ENCODE measurements at regions not wholly inside any gene's neighbourhood (a gene's known extent, or its start where the extent isn't known, plus 50 kb on each side); places are given as distances from the start of the nearest gene placed in this dataset.
"Not testable (repeated sequence)": the region's sequence is repeated elsewhere in the genome, so short reads cannot be mapped to it uniquely, and the experiment has no call there.

DNA sequence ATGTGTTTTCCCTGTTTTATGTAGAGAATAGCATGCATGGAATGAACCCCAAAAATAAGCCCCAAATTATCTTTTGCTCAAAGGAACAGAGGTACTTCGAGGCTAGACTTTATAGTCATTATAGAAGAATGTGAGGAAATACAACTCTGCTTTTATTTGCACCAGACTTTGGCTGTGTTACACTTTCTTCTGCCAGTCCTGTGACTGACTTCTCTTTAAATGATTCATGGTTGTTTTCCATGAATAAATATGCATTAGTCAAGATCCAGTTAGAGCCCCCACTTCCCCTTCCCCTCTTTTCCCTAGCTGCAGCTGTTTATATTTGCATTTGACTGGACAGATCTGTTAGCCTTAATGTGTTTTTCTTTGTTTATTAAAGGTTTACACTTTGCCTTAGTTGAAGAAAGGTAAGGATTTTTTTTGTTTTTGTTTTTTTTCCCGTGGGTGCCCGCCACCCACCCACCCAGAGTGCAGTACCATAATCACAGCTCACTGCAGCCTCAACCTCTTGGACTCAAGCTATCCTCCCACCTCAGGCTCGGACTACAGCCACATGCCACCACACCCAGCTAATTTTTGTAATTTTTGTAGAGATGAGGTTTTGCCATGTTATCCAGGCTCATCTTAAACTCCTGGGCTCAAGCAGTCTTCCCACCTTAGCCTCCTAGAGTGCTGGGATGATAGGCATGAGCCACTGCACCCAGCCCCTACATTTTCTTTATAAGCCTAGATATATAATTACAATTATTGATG, 152.6 kb downstream of the CYB561 start:
- no peaks in the 10 kb centered on the region for H3K27me3 ChIP-seq (ENCODE audit: control insufficient read depth, insufficient read depth, low read length)
- no peak overlapping the region for H3K4me3 ChIP-seq (ENCODE audit: low read depth, low read length)
- TF ChIP-seq, protein P1, sequence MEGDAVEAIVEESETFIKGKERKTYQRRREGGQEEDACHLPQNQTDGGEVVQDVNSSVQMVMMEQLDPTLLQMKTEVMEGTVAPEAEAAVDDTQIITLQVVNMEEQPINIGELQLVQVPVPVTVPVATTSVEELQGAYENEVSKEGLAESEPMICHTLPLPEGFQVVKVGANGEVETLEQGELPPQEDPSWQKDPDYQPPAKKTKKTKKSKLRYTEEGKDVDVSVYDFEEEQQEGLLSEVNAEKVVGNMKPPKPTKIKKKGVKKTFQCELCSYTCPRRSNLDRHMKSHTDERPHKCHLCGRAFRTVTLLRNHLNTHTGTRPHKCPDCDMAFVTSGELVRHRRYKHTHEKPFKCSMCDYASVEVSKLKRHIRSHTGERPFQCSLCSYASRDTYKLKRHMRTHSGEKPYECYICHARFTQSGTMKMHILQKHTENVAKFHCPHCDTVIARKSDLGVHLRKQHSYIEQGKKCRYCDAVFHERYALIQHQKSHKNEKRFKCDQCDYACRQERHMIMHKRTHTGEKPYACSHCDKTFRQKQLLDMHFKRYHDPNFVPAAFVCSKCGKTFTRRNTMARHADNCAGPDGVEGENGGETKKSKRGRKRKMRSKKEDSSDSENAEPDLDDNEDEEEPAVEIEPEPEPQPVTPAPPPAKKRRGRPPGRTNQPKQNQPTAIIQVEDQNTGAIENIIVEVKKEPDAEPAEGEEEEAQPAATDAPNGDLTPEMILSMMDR (IDR thresholded peaks at IDR 0.05; ENCODE audit: insufficient read depth, low read depth, low read length), result no peak
- peak; percentile 55 for DNase-seq (ENCODE audit: low read depth)
- no peaks in the 10 kb centered on the region for H3K36me3 ChIP-seq (ENCODE audit: control insufficient read depth, insufficient read depth, low read length)
- POLR2A ChIA-PET, result no interaction called here
- CTCF ChIA-PET, result interaction anchor here (1.4 kb wide), 1 partner anchor 12 kb away, joined by 3 read pairs; no protein-coding TSS in a partner anchor

DNA sequence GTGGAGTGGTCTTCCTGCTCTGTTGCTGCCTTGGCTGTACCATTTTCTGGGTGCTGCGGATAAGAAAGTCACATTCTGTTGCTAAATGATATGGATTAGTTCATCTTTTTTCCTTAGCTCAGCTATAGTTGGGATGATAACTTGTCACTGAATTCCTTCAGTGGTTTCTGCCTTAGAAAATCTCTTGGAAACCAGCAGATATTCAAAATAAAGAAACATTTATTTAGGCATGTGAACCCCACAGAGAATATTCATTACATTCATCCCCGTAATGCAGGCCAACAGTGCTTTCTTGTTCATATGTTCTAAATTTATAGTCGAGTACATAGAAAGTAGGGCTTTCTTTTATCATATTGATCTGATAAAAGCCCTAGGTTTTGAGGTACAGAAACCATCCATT, 151.3 kb downstream of the CYB561 start:
- TF ChIP-seq, protein P1 (IDR thresholded peaks at IDR 0.05; ENCODE audit: insufficient read depth, low read depth, low read length), result no peak
- Histone ChIP-seq H3K36me3 (ENCODE audit: control insufficient read depth, insufficient read depth, low read length) (no peaks in the 10 kb centered on the region), H3K4me3 (ENCODE audit: low read depth, low read length) (no peak overlapping the region), H3K27me3 (ENCODE audit: control insufficient read depth, insufficient read depth, low read length) (no peaks in the 10 kb centered on the region)
- CTCF ChIA-PET, result interaction anchor here (1.6 kb wide), 1 partner anchor 13 kb away, joined by 4 read pairs; no protein-coding TSS in a partner anchor
- no peak for DNase-seq (ENCODE audit: low read depth)
- POLR2A ChIA-PET, result no interaction called here

DNA sequence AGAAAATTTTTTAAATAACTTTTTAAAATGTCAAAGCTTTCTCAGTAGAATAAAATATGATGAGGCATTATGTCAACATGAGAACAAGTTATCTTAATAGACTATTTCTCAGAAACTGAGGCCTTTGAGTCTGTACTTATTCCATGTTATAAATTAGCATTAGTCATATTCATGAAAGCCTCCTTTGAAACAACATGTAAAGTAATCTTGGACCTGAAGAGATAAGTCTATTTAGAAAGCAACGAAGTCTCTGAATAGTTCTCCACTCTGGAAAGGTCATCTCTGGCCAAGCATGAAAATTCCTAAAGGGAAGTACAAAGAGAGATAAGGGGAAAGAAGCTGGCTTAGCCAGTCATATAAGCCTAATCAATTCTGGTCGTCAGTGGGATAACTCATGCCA, 150.8 kb downstream of the CYB561 start:
- ChIA-PET CTCF (interaction anchor here (1.6 kb wide), 1 partner anchor 13 kb away, joined by 4 read pairs; no protein-coding TSS in a partner anchor), POLR2A (interaction anchor here (0.9 kb wide), 1 partner anchor 14 kb away, joined by 3 read pairs; no protein-coding TSS in a partner anchor)
- H3K4me3 ChIP-seq (ENCODE audit: low read depth, low read length), result no peak overlapping the region
- no peaks in the 10 kb centered on the region for H3K36me3 ChIP-seq (ENCODE audit: control insufficient read depth, insufficient read depth, low read length)
- no peak for DNase-seq (ENCODE audit: low read depth)
- TF ChIP-seq, protein P1 (IDR thresholded peaks at IDR 0.05; ENCODE audit: insufficient read depth, low read depth, low read length), result no peak
- no peaks in the 10 kb centered on the region for H3K27me3 ChIP-seq (ENCODE audit: control insufficient read depth, insufficient read depth, low read length)

DNA sequence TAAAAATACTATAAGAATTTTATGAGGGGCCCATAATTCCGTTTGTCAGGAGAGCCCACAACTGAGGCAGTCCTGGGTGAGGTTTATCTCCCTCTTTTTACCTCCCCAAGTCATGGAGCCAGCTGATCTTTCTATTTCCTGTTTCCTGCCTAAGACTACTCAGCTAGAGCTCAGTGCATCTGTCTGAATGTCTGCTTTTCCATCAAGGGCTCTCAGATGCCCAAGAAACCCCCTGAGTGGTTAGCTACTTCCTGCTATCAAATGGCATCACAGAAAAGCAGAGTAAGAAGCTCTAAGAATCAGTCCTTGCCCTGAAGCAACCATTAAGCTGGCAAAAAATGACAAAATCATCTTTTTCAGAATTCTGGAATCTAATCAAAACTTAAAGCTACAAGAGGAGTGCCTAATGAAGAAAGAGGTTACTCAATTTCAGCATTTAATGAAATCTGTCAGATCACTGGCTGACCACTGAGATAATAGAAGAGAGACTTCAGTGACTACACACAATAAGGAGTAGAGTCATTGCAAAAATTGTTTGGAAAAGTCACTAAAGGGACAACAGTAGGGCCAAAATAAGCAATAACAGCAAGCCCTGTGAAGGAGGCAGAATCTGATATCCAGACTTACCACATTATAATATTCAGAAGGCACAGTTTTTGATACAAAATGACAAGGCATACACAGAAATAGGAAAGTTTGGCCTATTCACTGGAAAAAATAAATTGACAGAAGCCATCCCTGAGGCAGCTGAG, 150.1 kb downstream of the CYB561 start:
- Histone ChIP-seq H3K4me3 (ENCODE audit: low read depth, low read length) (no peak overlapping the region), H3K36me3 (ENCODE audit: control insufficient read depth, insufficient read depth, low read length) (no peaks in the 10 kb centered on the region), H3K27me3 (ENCODE audit: control insufficient read depth, insufficient read depth, low read length) (no peaks in the 10 kb centered on the region)
- TF ChIP-seq, protein P1 (IDR thresholded peaks at IDR 0.05; ENCODE audit: insufficient read depth, low read depth, low read length), result no peak
- DNase-seq (ENCODE audit: low read depth), result no peak
- ChIA-PET POLR2A (interaction anchor here (0.9 kb wide), 1 partner anchor 14 kb away, joined by 3 read pairs; no protein-coding TSS in a partner anchor), CTCF (interaction anchor here (1.6 kb wide), 1 partner anchor 12 kb away, joined by 4 read pairs; no protein-coding TSS in a partner anchor)

DNA sequence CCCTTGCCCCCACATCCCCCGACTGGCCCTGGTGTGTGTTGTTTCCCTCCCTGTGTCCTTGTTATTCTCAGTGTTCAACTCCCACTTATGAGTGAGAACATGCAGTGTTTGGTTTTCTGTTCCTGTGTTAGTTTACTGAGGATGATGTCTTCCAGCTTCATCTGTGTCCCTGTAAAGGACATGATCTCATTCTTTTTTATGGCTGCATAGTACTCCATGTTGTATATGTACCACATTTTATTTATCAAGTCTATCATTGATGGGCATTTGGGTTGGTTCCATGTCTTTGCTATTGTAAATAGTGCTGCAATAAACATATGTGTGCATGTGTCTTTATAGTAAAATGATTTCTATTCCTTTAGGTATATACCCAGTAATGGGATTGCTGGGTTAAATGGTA, 147.2 kb downstream of the CYB561 start:
- POLR2A ChIA-PET, result interaction anchor here (0.6 kb wide), 1 partner anchor 24 kb away, joined by 3 read pairs; no protein-coding TSS in a partner anchor
- DNase-seq (ENCODE audit: low read depth); H3K36me3 ChIP-seq (ENCODE audit: control insufficient read depth, insufficient read depth, low read length); H3K27me3 ChIP-seq (ENCODE audit: control insufficient read depth, insufficient read depth, low read length); H3K4me3 ChIP-seq (ENCODE audit: low read depth, low read length); CTCF ChIA-PET: not testable (repeated sequence)

All from BJ (cell line).